ENCODE measurements at regions not wholly inside any gene's neighbourhood (a gene's known extent, or its start where the extent isn't known, plus 50 kb on each side); places are given as distances from the start of the nearest gene placed in this dataset.

DNA sequence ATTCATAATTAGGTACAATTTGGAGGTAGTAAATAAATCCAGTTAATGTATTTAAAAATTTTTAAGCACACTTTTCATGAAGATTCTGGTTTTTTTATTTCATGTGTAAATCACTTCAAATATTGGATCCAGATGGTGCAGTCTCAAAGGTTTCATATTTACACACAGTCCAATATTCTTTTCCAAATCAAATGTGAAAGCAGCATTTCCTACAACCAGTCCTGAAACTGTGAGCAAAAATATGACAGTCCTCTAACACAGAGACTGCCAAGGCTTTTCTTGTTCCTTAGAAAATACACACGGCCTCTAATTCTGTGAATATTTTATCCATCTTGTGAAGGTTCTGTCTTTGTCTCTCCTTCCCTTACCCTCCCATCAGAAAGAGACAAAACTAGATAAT, 645.9 kb downstream of the ARL4A start:
- TF ChIP-seq, protein P1, sequence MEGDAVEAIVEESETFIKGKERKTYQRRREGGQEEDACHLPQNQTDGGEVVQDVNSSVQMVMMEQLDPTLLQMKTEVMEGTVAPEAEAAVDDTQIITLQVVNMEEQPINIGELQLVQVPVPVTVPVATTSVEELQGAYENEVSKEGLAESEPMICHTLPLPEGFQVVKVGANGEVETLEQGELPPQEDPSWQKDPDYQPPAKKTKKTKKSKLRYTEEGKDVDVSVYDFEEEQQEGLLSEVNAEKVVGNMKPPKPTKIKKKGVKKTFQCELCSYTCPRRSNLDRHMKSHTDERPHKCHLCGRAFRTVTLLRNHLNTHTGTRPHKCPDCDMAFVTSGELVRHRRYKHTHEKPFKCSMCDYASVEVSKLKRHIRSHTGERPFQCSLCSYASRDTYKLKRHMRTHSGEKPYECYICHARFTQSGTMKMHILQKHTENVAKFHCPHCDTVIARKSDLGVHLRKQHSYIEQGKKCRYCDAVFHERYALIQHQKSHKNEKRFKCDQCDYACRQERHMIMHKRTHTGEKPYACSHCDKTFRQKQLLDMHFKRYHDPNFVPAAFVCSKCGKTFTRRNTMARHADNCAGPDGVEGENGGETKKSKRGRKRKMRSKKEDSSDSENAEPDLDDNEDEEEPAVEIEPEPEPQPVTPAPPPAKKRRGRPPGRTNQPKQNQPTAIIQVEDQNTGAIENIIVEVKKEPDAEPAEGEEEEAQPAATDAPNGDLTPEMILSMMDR (IDR thresholded peaks at IDR 0.05; ENCODE audit: borderline replicate concordance, extremely low read depth, low read length, poor library complexity, severe bottlenecking): no peak
- TF ChIP-seq EZH2 (IDR thresholded peaks at IDR 0.05; ENCODE audit: borderline replicate concordance, low read depth, low read length, severe bottlenecking): no peak

Measured in DND-41 (cell line).